ENCODE measurements at regions not wholly inside any gene's neighbourhood (a gene's known extent, or its start where the extent isn't known, plus 50 kb on each side); places are given as distances from the start of the nearest gene placed in this dataset.

DNA sequence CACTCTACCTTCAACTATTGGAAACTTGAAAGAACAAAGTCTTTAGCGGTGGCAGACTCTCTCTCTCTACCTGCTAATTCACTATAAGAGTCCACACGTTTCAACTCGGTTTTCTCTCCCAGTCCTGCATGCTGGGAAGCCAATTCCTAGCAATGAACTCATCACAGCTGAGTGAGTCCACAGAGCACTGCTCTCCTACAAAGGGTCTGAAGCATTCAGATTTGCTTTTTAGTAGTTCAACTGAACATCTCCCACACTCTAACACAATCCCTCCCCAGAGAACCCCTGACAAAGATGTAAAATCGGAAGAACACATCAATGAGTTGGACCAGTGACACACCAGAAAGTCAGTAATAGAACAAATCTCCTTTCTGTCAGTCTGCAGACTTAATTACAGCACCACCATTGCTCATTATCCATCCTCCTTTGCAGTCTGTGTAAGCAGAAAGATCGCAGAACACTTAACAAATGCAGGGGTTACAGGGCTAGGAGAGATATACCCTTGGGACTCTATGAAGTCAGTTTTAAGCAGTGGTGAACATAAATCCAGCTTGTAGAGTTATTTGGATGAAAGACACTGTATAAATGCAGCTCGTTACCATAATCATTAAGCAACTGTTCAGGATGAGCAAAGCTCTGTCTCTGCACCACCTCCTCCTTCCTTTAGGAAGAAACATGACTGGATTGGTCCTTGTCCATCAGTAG, 353.4 kb upstream of the GRIA1 start:
- H3K36me3 Mint-ChIP-seq (ENCODE audit: low read depth) = no peaks in the 10 kb centered on the region
- H3K27me3 Mint-ChIP-seq = no peaks in the 10 kb centered on the region
- H3K4me3 Mint-ChIP-seq = no peak overlapping the region
- DNase-seq (no peak), ATAC-seq (no peak)
- no peaks in the 10 kb centered on the region for H3K4me1 Mint-ChIP-seq
- H3K9me3 ChIP-seq (ENCODE audit: control insufficient read depth, low read length, poor library complexity, severe bottlenecking) = no peaks in the 10 kb centered on the region
- H3K27ac Mint-ChIP-seq = no peak overlapping the region

DNA sequence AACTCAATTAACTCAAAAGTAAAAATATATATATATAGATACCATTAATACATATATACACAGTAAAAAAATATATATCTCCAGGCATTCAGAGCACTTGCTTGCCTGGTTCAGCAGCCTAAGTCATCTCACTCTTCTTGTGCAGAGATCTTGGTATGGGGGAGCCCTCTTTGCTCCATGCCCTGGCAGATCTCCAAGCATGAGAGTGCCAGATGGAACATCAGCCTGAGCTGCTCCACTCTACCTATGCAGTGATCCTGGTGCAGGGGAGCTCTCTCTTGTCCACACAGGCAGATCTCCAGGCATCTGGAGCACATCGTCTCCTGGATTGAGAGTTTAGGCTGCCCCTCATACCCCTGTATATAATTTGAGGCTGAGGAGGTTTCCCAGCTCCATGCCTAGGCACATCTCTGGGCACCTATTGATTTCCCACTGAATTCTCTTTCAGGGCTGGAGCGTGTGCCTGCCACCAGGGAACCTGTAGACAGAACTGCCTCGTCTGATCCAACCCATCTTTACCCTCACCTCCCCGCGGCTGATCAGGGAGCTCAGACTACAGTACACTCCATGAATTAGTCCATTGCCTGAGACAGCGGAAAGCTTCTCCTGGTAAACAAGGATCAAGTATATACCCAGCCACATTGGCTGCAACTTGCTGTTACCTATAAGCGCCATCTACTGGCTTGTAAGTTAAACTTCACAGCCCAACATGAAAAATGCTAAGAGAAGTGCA, 342.4 kb upstream of the GRIA1 start:
- H3K27ac Mint-ChIP-seq = no peak overlapping the region
- H3K36me3 Mint-ChIP-seq (ENCODE audit: low read depth) = no peaks in the 10 kb centered on the region
- H3K4me1 Mint-ChIP-seq = no peaks in the 10 kb centered on the region
- no peaks in the 10 kb centered on the region for H3K9me3 ChIP-seq (ENCODE audit: control insufficient read depth, low read length, poor library complexity, severe bottlenecking)
- H3K4me3 Mint-ChIP-seq = no peak overlapping the region
- DNase-seq (no peak), ATAC-seq (no peak)
- H3K27me3 Mint-ChIP-seq = no peaks in the 10 kb centered on the region

DNA sequence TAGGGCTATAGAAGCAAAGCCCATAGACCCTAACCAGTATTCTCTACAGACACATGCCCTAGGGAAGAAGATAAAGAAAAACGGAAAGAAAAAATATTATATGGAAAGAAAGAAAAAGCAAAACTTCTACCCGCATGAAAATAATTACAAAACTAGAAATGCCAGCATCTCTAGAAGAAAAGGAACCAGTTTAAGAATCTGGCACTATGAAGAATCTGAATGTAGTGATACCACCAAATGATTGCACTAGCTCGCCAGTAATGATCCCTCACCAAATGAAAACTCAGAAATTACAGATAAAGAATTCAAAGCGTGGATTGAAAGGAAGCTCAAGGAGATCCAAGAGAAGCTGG, 341.9 kb upstream of the GRIA1 start:
- H3K4me1 Mint-ChIP-seq = no peaks in the 10 kb centered on the region
- no peaks in the 10 kb centered on the region for H3K27me3 Mint-ChIP-seq
- no peaks in the 10 kb centered on the region for H3K9me3 ChIP-seq (ENCODE audit: control insufficient read depth, low read length, poor library complexity, severe bottlenecking)
- DNase-seq (no peak), ATAC-seq (no peak)
- H3K4me3 Mint-ChIP-seq = no peak overlapping the region
- no peaks in the 10 kb centered on the region for H3K36me3 Mint-ChIP-seq (ENCODE audit: low read depth)
- no peak overlapping the region for H3K27ac Mint-ChIP-seq

DNA sequence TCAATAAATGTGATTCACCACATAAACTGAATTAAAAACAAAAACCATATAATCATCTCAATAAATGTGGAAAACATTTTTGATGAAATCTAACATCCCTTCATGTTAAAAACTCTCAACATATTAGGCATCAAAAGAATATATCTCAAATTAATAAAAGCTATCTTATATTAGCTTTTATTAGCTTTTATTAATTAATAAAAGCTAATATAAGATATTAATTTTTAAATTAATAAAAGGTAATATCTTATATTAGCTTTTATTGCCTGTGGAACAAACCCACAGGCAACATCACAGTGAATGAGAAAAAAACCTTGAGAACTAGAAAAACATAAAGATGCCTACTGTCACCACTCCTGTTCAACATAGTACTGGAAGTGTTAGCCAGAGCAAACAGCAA, 338.9 kb upstream of the GRIA1 start:
- H3K4me3 Mint-ChIP-seq = no peak overlapping the region
- no peaks in the 10 kb centered on the region for H3K36me3 Mint-ChIP-seq (ENCODE audit: low read depth)
- no peaks in the 10 kb centered on the region for H3K9me3 ChIP-seq (ENCODE audit: control insufficient read depth, low read length, poor library complexity, severe bottlenecking)
- H3K27ac Mint-ChIP-seq = no peak overlapping the region
- DNase-seq (no peak), ATAC-seq (no peak)
- H3K27me3 Mint-ChIP-seq = no peaks in the 10 kb centered on the region
- no peaks in the 10 kb centered on the region for H3K4me1 Mint-ChIP-seq

DNA sequence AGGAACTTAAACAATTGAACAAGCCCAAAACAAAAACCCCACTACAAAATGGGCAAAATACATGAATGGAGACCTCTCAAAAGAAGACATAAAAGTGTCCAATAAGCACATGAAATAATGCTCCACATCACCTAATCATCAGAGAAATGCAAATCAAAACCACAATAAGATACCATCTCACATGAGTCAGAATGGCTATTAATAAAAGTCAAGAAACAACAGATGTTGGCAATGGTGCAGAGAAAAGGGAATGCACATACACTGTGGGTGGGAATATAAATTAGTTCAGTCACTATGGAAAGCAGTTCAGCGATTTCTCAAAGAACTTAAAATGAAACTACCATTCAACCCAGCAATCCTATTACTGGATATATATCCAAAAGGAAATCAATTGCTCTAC, 337.4 kb upstream of the GRIA1 start:
- ATAC-seq (no peak), DNase-seq (no peak)
- Mint-ChIP-seq H3K4me1 (no peaks in the 10 kb centered on the region), H3K4me3 (no peak overlapping the region), H3K27me3 (no peaks in the 10 kb centered on the region), H3K27ac (no peak overlapping the region), H3K36me3 (ENCODE audit: low read depth) (no peaks in the 10 kb centered on the region)
- H3K9me3 ChIP-seq (ENCODE audit: control insufficient read depth, low read length, poor library complexity, severe bottlenecking) = no peaks in the 10 kb centered on the region

DNA sequence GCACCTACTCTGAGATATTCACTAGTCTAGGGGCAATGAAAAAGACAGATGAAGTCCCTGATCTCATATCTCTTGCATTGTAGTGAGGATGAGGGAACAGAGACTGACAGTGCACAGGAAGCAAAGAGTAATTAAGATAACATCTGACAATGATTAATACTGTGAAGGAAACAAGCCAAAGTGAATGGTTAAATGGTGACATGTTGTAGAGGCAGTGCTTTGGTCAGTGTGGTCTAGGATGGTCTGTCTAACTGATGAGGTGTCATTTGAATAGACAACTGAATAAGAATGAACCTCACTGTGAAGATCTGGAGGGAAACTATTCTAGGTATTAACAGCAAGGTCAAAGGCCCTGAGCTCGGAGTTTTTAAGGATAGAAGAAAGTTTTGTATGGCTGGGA, 333.3 kb upstream of the GRIA1 start:
- DNase-seq (no peak), ATAC-seq (no peak)
- no peak overlapping the region for H3K27ac Mint-ChIP-seq
- H3K4me3 Mint-ChIP-seq = no peak overlapping the region
- no peaks in the 10 kb centered on the region for H3K27me3 Mint-ChIP-seq
- H3K36me3 Mint-ChIP-seq (ENCODE audit: low read depth) = no peaks in the 10 kb centered on the region
- H3K9me3 ChIP-seq (ENCODE audit: control insufficient read depth, low read length, poor library complexity, severe bottlenecking) = no peaks in the 10 kb centered on the region
- no peaks in the 10 kb centered on the region for H3K4me1 Mint-ChIP-seq

DNA sequence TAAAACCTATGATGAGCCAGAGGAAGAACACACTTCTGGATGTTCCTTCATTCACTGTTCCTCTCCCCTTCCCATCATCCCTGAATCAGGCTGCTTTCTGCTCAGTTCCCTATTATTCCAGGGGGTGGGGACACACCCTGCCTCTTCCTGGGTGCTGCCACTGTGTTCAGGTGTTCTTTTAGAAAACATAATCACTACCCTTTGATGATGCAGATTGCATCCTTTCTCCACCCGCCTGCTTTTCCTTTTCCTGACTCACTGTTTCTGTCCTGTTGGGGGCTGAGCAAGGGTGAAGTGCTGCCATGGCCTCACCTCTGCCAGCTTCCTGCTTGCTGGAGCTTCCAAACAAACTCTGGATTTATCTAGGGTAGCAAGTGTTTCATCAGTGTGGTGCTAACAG, 331.9 kb upstream of the GRIA1 start:
- Mint-ChIP-seq H3K4me1 (no peaks in the 10 kb centered on the region), H3K4me3 (no peak overlapping the region), H3K36me3 (ENCODE audit: low read depth) (no peaks in the 10 kb centered on the region), H3K27me3 (no peaks in the 10 kb centered on the region), H3K27ac (no peak overlapping the region)
- DNase-seq (no peak), ATAC-seq (no peak)
- H3K9me3 ChIP-seq (ENCODE audit: control insufficient read depth, low read length, poor library complexity, severe bottlenecking) = no peaks in the 10 kb centered on the region

DNA sequence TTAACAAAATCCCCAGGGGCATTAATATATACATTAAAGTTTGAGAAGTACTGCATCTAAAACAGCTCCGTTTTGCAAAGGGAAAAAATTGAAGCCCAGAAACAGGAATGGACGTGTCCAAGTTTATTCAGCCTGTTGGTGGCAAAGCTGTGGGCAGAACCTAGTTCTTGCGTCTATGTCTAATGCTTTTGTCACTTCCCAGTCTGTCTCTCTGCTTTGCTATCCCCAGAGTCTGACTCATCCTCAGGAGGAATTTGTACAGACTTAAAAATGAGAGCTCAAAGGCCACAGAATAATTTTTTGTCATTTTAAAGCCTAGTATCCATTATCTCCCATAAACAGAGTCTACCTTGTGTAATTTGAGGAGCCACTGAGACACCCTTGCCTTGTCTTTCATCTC, 330.9 kb upstream of the GRIA1 start:
- no peaks in the 10 kb centered on the region for H3K4me1 Mint-ChIP-seq
- H3K27ac Mint-ChIP-seq = no peak overlapping the region

DNA sequence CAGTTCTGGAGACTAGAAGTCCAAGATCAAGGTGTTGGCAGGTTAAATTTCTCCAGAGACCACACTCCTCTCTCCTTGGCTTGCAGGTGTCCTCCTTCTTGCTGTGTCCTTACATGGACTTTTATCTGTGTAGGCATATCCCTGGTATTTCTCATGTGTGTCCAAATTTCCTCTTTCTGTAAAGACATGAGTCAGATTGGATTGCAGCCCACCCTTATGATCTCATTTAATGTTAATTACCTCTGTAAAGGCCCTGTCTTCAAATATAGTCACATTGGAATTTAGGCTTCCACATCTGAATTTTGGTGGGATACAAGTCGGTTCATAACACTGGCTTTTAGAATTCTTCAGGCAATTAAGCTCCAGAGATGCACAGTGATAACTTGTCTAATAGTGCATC, 322.2 kb upstream of the GRIA1 start:
- no peak for ATAC-seq
- no peak for DNase-seq
- no peak overlapping the region for H3K4me3 Mint-ChIP-seq

More for the DNA sequence above, 330.9 kb upstream of the GRIA1 start:
- DNase-seq (no peak), ATAC-seq (no peak)
- Mint-ChIP-seq H3K36me3 (ENCODE audit: low read depth) (no peaks in the 10 kb centered on the region), H3K4me3 (no peak overlapping the region), H3K27me3 (no peaks in the 10 kb centered on the region)
- no peaks in the 10 kb centered on the region for H3K9me3 ChIP-seq (ENCODE audit: control insufficient read depth, low read length, poor library complexity, severe bottlenecking)

DNA sequence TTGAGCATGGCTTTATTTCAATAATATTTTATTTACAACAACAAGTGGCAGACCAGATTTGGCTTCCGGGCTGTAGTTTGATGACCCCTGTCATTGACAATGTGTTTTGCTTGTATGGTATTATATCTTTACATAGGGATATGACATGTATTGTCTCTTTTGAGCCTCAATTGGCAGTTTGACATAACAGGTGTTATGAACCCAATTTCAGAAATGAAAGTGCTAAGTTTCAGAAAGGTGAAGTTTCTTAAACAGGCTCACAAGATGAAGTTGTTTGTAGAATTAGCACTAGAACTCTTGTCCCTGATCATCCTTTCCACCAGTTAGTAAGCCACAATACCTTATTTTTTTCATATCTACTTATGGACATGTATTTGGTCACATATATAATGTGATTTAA, 303.0 kb upstream of the GRIA1 start:
- DNase-seq (no peak), ATAC-seq (no peak)
- Mint-ChIP-seq H3K36me3 (ENCODE audit: low read depth) (no peaks in the 10 kb centered on the region), H3K4me3 (no peak overlapping the region), H3K4me1 (no peaks in the 10 kb centered on the region), H3K27ac (no peak overlapping the region), H3K27me3 (no peaks in the 10 kb centered on the region)
- no peaks in the 10 kb centered on the region for H3K9me3 ChIP-seq (ENCODE audit: control insufficient read depth, low read length, poor library complexity, severe bottlenecking)

More for the DNA sequence above, 322.2 kb upstream of the GRIA1 start:
- H3K4me1 Mint-ChIP-seq = no peaks in the 10 kb centered on the region
- no peaks in the 10 kb centered on the region for H3K9me3 ChIP-seq (ENCODE audit: control insufficient read depth, low read length, poor library complexity, severe bottlenecking)
- no peaks in the 10 kb centered on the region for H3K36me3 Mint-ChIP-seq (ENCODE audit: low read depth)
- H3K27ac Mint-ChIP-seq = no peak overlapping the region
- H3K27me3 Mint-ChIP-seq = no peaks in the 10 kb centered on the region

DNA sequence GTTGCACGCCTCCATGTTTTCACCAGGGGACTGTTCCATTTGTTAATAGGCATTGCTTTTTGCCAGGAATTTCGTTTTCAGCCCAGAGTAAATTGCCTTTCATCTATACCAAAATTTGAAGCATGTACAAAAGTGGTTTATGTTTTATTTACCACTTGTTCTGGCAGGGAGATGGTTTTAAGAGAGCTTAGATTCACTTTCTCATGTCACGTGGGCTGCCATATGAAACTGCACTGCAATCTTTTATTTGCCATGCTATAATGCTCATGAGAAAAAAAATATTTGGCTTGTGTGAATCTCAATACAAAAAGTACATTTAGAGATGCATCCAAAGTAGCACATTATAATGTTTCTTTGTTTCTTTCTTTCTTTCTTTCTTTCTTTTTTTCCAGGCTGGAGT, 284.1 kb upstream of the GRIA1 start:
- DNase-seq (no peak), ATAC-seq (no peak)
- no peaks in the 10 kb centered on the region for H3K36me3 Mint-ChIP-seq (ENCODE audit: low read depth)
- no peaks in the 10 kb centered on the region for H3K4me1 Mint-ChIP-seq
- H3K27me3 Mint-ChIP-seq = no peaks in the 10 kb centered on the region
- H3K4me3 Mint-ChIP-seq = no peak overlapping the region
- no peaks in the 10 kb centered on the region for H3K9me3 ChIP-seq (ENCODE audit: control insufficient read depth, low read length, poor library complexity, severe bottlenecking)
- H3K27ac Mint-ChIP-seq = no peak overlapping the region

DNA sequence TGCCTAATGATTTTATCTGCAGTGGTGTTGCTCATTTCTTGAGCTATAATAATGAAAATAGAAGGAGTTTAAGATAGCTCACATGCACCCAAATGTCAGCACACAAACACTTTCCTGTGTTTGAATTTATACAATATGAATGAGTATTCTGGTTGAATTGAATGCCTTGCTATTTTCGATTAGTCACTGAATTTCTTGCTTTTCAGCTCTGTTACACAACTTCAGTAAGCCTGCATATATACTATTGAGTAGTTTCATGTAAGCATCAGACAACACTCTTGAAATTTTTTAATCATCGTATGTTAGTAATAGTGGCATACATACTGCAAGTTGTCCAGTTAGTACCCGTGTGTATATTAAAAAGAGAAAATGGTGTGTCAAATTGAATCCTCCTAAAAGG, 281.5 kb upstream of the GRIA1 start:
- no peaks in the 10 kb centered on the region for H3K4me1 Mint-ChIP-seq
- no peaks in the 10 kb centered on the region for H3K9me3 ChIP-seq (ENCODE audit: control insufficient read depth, low read length, poor library complexity, severe bottlenecking)
- H3K4me3 Mint-ChIP-seq = no peak overlapping the region
- ATAC-seq (no peak), DNase-seq (no peak)
- no peak overlapping the region for H3K27ac Mint-ChIP-seq
- no peaks in the 10 kb centered on the region for H3K36me3 Mint-ChIP-seq (ENCODE audit: low read depth)
- no peaks in the 10 kb centered on the region for H3K27me3 Mint-ChIP-seq

DNA sequence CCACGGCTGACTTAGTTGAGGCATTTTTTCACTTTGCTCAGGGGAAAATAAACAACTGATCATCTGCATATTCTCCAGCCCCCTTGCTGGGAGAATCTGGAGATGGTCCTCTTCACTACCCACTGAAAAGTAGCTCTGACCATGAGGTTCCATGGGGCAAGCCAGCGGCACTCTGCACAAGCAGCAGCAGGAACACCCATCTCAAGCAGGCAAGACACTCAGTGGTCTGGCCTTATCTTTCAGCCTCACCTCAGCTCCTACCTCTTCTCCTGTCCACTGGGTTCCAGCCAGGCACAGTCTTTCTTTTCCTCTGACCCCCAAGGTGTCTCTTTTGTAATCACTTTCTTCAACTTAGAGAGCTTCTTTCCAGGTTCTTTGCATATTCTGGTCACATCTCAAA, 280.8 kb upstream of the GRIA1 start:
- ATAC-seq (no peak), DNase-seq (no peak)
- H3K4me1 Mint-ChIP-seq = no peaks in the 10 kb centered on the region
- H3K27ac Mint-ChIP-seq = no peak overlapping the region
- H3K36me3 Mint-ChIP-seq (ENCODE audit: low read depth) = no peaks in the 10 kb centered on the region
- H3K4me3 Mint-ChIP-seq = no peak overlapping the region
- no peaks in the 10 kb centered on the region for H3K27me3 Mint-ChIP-seq
- H3K9me3 ChIP-seq (ENCODE audit: control insufficient read depth, low read length, poor library complexity, severe bottlenecking) = no peaks in the 10 kb centered on the region

DNA sequence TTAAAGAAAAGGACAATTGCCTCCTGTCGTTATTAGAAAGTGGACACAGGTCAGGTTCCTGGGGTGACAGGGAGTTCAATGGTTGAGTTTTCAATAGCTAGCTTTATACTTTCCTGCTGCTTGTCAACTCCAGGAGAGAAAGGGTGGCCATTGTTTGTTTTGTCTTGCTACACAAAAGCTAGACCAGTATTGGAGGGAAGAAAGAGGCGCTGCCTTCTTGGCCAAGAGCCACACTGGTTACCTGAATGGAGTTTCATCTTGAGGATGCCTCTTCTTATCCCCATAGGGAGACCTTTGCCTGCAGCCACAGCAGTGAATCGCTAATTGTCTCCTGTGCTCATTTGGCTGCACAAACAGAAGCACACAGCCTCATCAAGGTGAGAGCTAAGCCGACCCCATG, 279.4 kb upstream of the GRIA1 start:
- H3K36me3 Mint-ChIP-seq (ENCODE audit: low read depth) = no peaks in the 10 kb centered on the region
- no peaks in the 10 kb centered on the region for H3K4me1 Mint-ChIP-seq
- H3K27ac Mint-ChIP-seq = no peak overlapping the region
- no peak for ATAC-seq
- DNase-seq = no peak
- H3K9me3 ChIP-seq (ENCODE audit: control insufficient read depth, low read length, poor library complexity, severe bottlenecking) = no peaks in the 10 kb centered on the region
- no peak overlapping the region for H3K4me3 Mint-ChIP-seq
- H3K27me3 Mint-ChIP-seq = no peaks in the 10 kb centered on the region

All from T-helper 17 cell (primary cell).